Left ventricle myocardium superior (tissue), 1 donor: ENCODE measurements at regions not wholly inside any gene's neighbourhood (a gene's known extent, or its start where the extent isn't known, plus 50 kb on each side); places are given as distances from the start of the nearest gene placed in this dataset.
A peak's percentile ranks its signal among the peaks of the same experiment; 100 is the strongest.

Source experiments
- ATAC-seq: fragments of 200-7000 bp; cut with Tn5 transposase; one replicate; pipeline ENCODE4 v1.9.1; 2020; ENCODE audit warnings: mild to moderate bottlenecking, moderate library complexity
- DNase-seq: peaks from one replicate; pipeline ENCODE4 v3.0.0-alpha.2; 2020
- intact Hi-C: fragments of 100-400 bp; cut with micrococcal nuclease; formaldehyde crosslinking; loops from one replicate; pipeline ENCODE4 v1.11.0; 2022
- donor health status: DM: no; HTN: yes; CAD: no; lungs with severe emphysema.

GRCh38 chr3:34261001-34261385 lies 462.6 kb downstream of the PDCD6IP start:
- ATAC-seq (no peak), DNase-seq (no peak)
- intact Hi-C loops: no loop called here

- ATAC-seq (peak; percentile 48), DNase-seq (no peak)
- intact Hi-C loops: no loop called here
Measured at GRCh38 chr3:34263101-34263621, 464.7 kb downstream of the PDCD6IP start.

GRCh38 chr3:34264337-34265041 lies 466.1 kb downstream of the PDCD6IP start:
- ATAC-seq: no peak
- no peak for DNase-seq
- intact Hi-C loops: no loop called here

- no peak for ATAC-seq
- DNase-seq: no peak
- intact Hi-C loops: no loop called here
Measured at GRCh38 chr3:34267088-34267487, 468.7 kb downstream of the PDCD6IP start.

- ATAC-seq: no peak
- no peak for DNase-seq
- intact Hi-C loops: no loop called here
Measured at GRCh38 chr3:34268032-34268709, 469.7 kb downstream of the PDCD6IP start.

GRCh38 chr3:34275811-34276210 lies 477.4 kb downstream of the PDCD6IP start:
- DNase-seq (no peak), ATAC-seq (no peak)
- intact Hi-C loops: no loop called here

GRCh38 chr3:34276342-34276741 lies 477.9 kb downstream of the PDCD6IP start:
- intact Hi-C loops: no loop called here
- DNase-seq: no peak
- no peak for ATAC-seq

GRCh38 chr3:34277110-34277509 lies 478.7 kb downstream of the PDCD6IP start:
- no peak for DNase-seq
- intact Hi-C loops: no loop called here
- no peak for ATAC-seq

GRCh38 chr3:34279901-34280300 lies 481.5 kb downstream of the PDCD6IP start:
- DNase-seq (no peak), ATAC-seq (no peak)
- intact Hi-C loops: no loop called here

- ATAC-seq (no peak), DNase-seq (no peak)
- intact Hi-C loops: no loop called here
Measured at GRCh38 chr3:34283751-34284150, 485.3 kb downstream of the PDCD6IP start.

GRCh38 chr3:34284959-34285826 lies 486.8 kb downstream of the PDCD6IP start:
- intact Hi-C loops: no loop called here
- no peak for ATAC-seq

GRCh38 chr3:34285827-34286188 lies 487.4 kb downstream of the PDCD6IP start:
- ATAC-seq (peak; percentile 77), DNase-seq (no peak)
- intact Hi-C loops: no loop called here

More at GRCh38 chr3:34284959-34285826, 486.8 kb downstream of the PDCD6IP start:
- DNase-seq: no peak

- ATAC-seq (no peak), DNase-seq (no peak)
- intact Hi-C loops: no loop called here
Measured at GRCh38 chr3:34292605-34293300, 494.3 kb downstream of the PDCD6IP start.

GRCh38 chr3:34294240-34294639 lies 495.8 kb downstream of the PDCD6IP start:
- no peak for DNase-seq
- intact Hi-C loops: no loop called here
- ATAC-seq: no peak

GRCh38 chr3:34296796-34297195 lies 498.4 kb downstream of the PDCD6IP start:
- ATAC-seq: no peak
- no peak for DNase-seq
- intact Hi-C loops: no loop called here

- DNase-seq: no peak
- ATAC-seq: no peak
- intact Hi-C loops: no loop called here
Measured at GRCh38 chr3:34298653-34299052, 500.2 kb downstream of the PDCD6IP start.

GRCh38 chr3:34300621-34301020 lies 502.2 kb downstream of the PDCD6IP start:
- intact Hi-C loops: no loop called here
- ATAC-seq (no peak), DNase-seq (no peak)

- ATAC-seq (no peak), DNase-seq (no peak)
- intact Hi-C loops: no loop called here
Measured at GRCh38 chr3:34301313-34301712, 502.9 kb downstream of the PDCD6IP start.

- intact Hi-C loops: no loop called here
- DNase-seq: no peak
- no peak for ATAC-seq
Measured at GRCh38 chr3:34305266-34305665, 506.8 kb downstream of the PDCD6IP start.
